WTC11 (cell line): ENCODE measurements at regions not wholly inside any gene's neighbourhood (a gene's known extent, or its start where the extent isn't known, plus 50 kb on each side); places are given as distances from the start of the nearest gene placed in this dataset.

ENCODE experiments used
- ATAC-seq: fragments of 200-7000 bp; cut with Tn5 transposase; 2 replicates; pipeline ENCODE4 v1.10.0; 2021; ENCODE audit warnings: mild to moderate bottlenecking, moderate library complexity
- CTCF ChIA-PET: fragments of 300-600 bp; sonication (Branson Sonifier 250); formaldehyde crosslinking; loops from one replicate; lab custom pipeline; 2021; ENCODE audit warnings: antibody characterized with exemption; lab: Charles Lee
- POLR2A ChIA-PET: fragments of 350-600 bp; sonication (Branson Sonifier 250); formaldehyde crosslinking; loops from one replicate; lab custom pipeline; 2021; ENCODE audit warnings: antibody characterized with exemption; lab: Charles Lee
- DNase-seq: peaks from one replicate; pipeline ENCODE4 v3.0.0; 2021; ENCODE audit warnings: low spot score
- H3K27ac Mint-ChIP-seq: 2 replicates; pipeline ENCODE4 v1.8.0; 2021; ENCODE audit warnings: mixed read lengths
- H3K27me3 Mint-ChIP-seq: 2 replicates; pipeline ENCODE4 v1.8.0; 2021; ENCODE audit warnings: low read depth, mild to moderate bottlenecking, moderate library complexity, mixed read lengths
- H3K36me3 Mint-ChIP-seq: 2 replicates; pipeline ENCODE4 v1.8.0; 2021; ENCODE audit warnings: mixed read lengths
- H3K4me1 Mint-ChIP-seq: 2 replicates; pipeline ENCODE4 v1.8.0; 2022; ENCODE audit warnings: mixed read lengths
- H3K4me3 Mint-ChIP-seq: 2 replicates; pipeline ENCODE4 v1.8.0; 2021; ENCODE audit warnings: mild to moderate bottlenecking, moderate library complexity, mixed read lengths
- H3K9me3 Mint-ChIP-seq: 2 replicates; pipeline ENCODE4 v1.8.0; 2021; ENCODE audit warnings: mixed read lengths
- ATF1 ChIP-seq: sonication (generic); formaldehyde crosslinking; IDR thresholded peaks from 2 replicates; pipeline ENCODE4 v1.8.1; 2023; ENCODE audit warnings: mild to moderate bottlenecking, moderate library complexity, missing genetic modification reagents
- CBFB ChIP-seq: sonication (generic); formaldehyde crosslinking; IDR thresholded peaks from 2 replicates; pipeline ENCODE4 v1.8.1; 2022; ENCODE audit warnings: mild to moderate bottlenecking, low read depth, missing genetic modification reagents
- CREM ChIP-seq: sonication (generic); formaldehyde crosslinking; IDR thresholded peaks from 2 replicates; pipeline ENCODE4 v1.8.1; 2022; ENCODE audit warnings: mild to moderate bottlenecking, missing genetic modification reagents, moderate library complexity
- ETV6 ChIP-seq: sonication (generic); formaldehyde crosslinking; IDR thresholded peaks from 2 replicates; pipeline ENCODE4 v1.8.1; 2022; ENCODE audit warnings: mild to moderate bottlenecking, missing genetic modification reagents
- FOXJ3 ChIP-seq: sonication (generic); formaldehyde crosslinking; IDR thresholded peaks from 2 replicates; pipeline ENCODE4 v1.9.0; 2021; ENCODE audit warnings: missing genetic modification reagents, mild to moderate bottlenecking, borderline replicate concordance
- GRHL2 ChIP-seq: fragments of 250-450 bp; sonication (Bioruptor Pico); IDR thresholded peaks from 2 replicates; pipeline ENCODE4 v1.8.0; 2022; ENCODE audit warnings: mild to moderate bottlenecking, moderate library complexity; ENCODE audit not compliant: insufficient replicate concordance, severe bottlenecking
- MXD4 ChIP-seq: fragments of 250-450 bp; sonication (Bioruptor Pico); IDR thresholded peaks from 2 replicates; pipeline ENCODE4 v1.8.0; 2021; ENCODE audit warnings: mild to moderate bottlenecking, moderate library complexity, borderline replicate concordance
- NFE2L1 ChIP-seq: sonication (generic); formaldehyde crosslinking; IDR thresholded peaks from 2 replicates; pipeline ENCODE4 v1.8.1; 2023; ENCODE audit warnings: missing genetic modification reagents
- NR1H2 ChIP-seq: sonication (generic); formaldehyde crosslinking; IDR thresholded peaks from 2 replicates; pipeline ENCODE4 v1.9.0; 2021; ENCODE audit warnings: mild to moderate bottlenecking, moderate library complexity, missing genetic modification reagents
- OVOL2 ChIP-seq: fragments of 250-450 bp; sonication (Bioruptor Pico); IDR thresholded peaks from 2 replicates; pipeline ENCODE4 v1.9.0; 2021; ENCODE audit warnings: mild to moderate bottlenecking, borderline replicate concordance
- PRDM15 ChIP-seq: sonication (generic); formaldehyde crosslinking; IDR thresholded peaks from 2 replicates; pipeline ENCODE4 v1.8.0; 2022; ENCODE audit warnings: missing genetic modification reagents
- PRRX2 ChIP-seq: fragments of 250-450 bp; sonication (Bioruptor Pico); IDR thresholded peaks from 2 replicates; pipeline ENCODE4 v1.8.0; 2021; ENCODE audit warnings: mild to moderate bottlenecking
- SMAD3 ChIP-seq: sonication (generic); formaldehyde crosslinking; IDR thresholded peaks from 2 replicates; pipeline ENCODE4 v1.8.0; 2022; ENCODE audit warnings: missing genetic modification reagents, mild to moderate bottlenecking, borderline replicate concordance
- SP1 ChIP-seq: sonication (generic); formaldehyde crosslinking; conservative IDR thresholded peaks from 2 replicates; pipeline ENCODE4 v1.8.1; 2022; ENCODE audit warnings: missing genetic modification reagents
- TEAD1 ChIP-seq: sonication (generic); formaldehyde crosslinking; IDR thresholded peaks from 2 replicates; pipeline ENCODE4 v1.8.0; 2022; ENCODE audit warnings: mild to moderate bottlenecking, missing genetic modification reagents
- TEAD4 ChIP-seq: sonication (generic); formaldehyde crosslinking; IDR thresholded peaks from 2 replicates; pipeline ENCODE4 v1.8.0; 2022; ENCODE audit warnings: mild to moderate bottlenecking, missing genetic modification reagents
- ZNF219 ChIP-seq: sonication (generic); formaldehyde crosslinking; IDR thresholded peaks from 2 replicates; pipeline ENCODE4 v1.8.0; 2023; ENCODE audit warnings: missing genetic modification reagents, mild to moderate bottlenecking, borderline replicate concordance
- ZNF232 ChIP-seq: sonication (generic); formaldehyde crosslinking; IDR thresholded peaks from 2 replicates; pipeline ENCODE4 v1.8.0; 2022; ENCODE audit warnings: mild to moderate bottlenecking, missing genetic modification reagents
- ZNF671 ChIP-seq: fragments of 250-450 bp; sonication (Bioruptor Pico); IDR thresholded peaks from 2 replicates; pipeline ENCODE4 v1.8.0; 2021; ENCODE audit warnings: mild to moderate bottlenecking
- TF ChIP-seq, protein P1 (sequence below): sonication (generic); formaldehyde crosslinking; conservative IDR thresholded peaks from 2 replicates; pipeline ENCODE4 v1.8.1; 2022; ENCODE audit warnings: mild to moderate bottlenecking, missing genetic modification reagents
- TF ChIP-seq, protein P2 (sequence below): sonication (generic); formaldehyde crosslinking; IDR thresholded peaks from 2 replicates; pipeline ENCODE4 v1.8.1; 2023; ENCODE audit warnings: mild to moderate bottlenecking, missing genetic modification reagents, borderline replicate concordance

DNA sequence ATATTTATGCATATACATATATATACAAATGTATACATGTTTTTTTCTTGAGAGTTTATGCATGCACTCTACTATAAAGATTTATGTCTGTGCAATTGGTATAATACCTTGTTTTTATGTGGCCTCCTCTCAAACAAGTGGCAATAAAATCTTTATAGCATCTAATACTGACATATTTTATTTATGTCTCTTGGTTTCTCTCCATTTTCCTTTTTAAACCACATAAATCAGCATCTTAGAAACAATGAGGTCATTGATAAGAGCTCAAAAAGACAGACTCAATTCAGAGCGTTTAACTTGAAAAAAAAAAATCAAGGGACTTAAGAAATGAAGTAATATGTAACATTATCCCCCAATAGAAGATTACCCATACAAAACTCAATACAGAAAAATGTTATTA lies 1442.2 kb upstream of the ALCAM start (continued):
- no peak for TF ChIP-seq PRDM15
- TF ChIP-seq ZNF232, result no peak
- no peak for TF ChIP-seq CREM (CRISPR knock-in tag)
- TF ChIP-seq NFE2L1 (CRISPR knock-in tag), result no peak
- TF ChIP-seq SP1 (CRISPR knock-in tag), result no peak
- no peak for TF ChIP-seq OVOL2 (CRISPR knock-in tag)
- no peak for TF ChIP-seq TEAD4 (CRISPR knock-in tag)
- TF ChIP-seq ATF1 (CRISPR knock-in tag), result no peak

- no peak for DNase-seq
- no peaks in the 10 kb centered on the region for H3K4me1 Mint-ChIP-seq
- CTCF ChIA-PET, result no interaction called here
- TF ChIP-seq NR1H2 (CRISPR knock-in tag) (no peak), ZNF219 (CRISPR knock-in tag) (no peak), SMAD3 (CRISPR knock-in tag) (no peak), FOXJ3 (CRISPR knock-in tag) (no peak), ZNF232 (no peak), CBFB (CRISPR knock-in tag) (no peak), ZNF671 (CRISPR knock-in tag) (no peak), GRHL2 (CRISPR knock-in tag) (no peak), PRRX2 (no peak), ETV6 (CRISPR knock-in tag) (no peak)
- TF ChIP-seq, protein P1, sequence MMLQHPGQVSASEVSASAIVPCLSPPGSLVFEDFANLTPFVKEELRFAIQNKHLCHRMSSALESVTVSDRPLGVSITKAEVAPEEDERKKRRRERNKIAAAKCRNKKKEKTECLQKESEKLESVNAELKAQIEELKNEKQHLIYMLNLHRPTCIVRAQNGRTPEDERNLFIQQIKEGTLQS (CRISPR knock-in tag), result no peak
- TF ChIP-seq, all 79 proteins: peak for 0
- H3K4me3 Mint-ChIP-seq, result no peak overlapping the region
- H3K27me3 Mint-ChIP-seq, result no peaks in the 10 kb centered on the region
- no peak for ATAC-seq
- H3K27ac Mint-ChIP-seq, result no peak overlapping the region
- H3K9me3 Mint-ChIP-seq, result peaks cover 2% of the 10 kb centered on the region; the same call in 1 of the 2 replicates
- H3K36me3 Mint-ChIP-seq, result no peaks in the 10 kb centered on the region
- POLR2A ChIA-PET, result no interaction called here
Measured at GRCh38 chr3:103926936-103927335, 1439.8 kb upstream of the ALCAM start.

GRCh38 chr3:103927896-103928295 lies 1438.8 kb upstream of the ALCAM start:
- Mint-ChIP-seq H3K4me3 (no peak overlapping the region), H3K9me3 (peaks cover 12% of the 10 kb centered on the region; the same call in 1 of the 2 replicates), H3K27ac (no peak overlapping the region), H3K36me3 (no peaks in the 10 kb centered on the region; the same call in 1 of the 2 replicates), H3K4me1 (no peaks in the 10 kb centered on the region)
- POLR2A ChIA-PET, result no interaction called here
- CTCF ChIA-PET, result no interaction called here
- TF ChIP-seq OVOL2 (CRISPR knock-in tag), result no peak
- TF ChIP-seq, protein P2, sequence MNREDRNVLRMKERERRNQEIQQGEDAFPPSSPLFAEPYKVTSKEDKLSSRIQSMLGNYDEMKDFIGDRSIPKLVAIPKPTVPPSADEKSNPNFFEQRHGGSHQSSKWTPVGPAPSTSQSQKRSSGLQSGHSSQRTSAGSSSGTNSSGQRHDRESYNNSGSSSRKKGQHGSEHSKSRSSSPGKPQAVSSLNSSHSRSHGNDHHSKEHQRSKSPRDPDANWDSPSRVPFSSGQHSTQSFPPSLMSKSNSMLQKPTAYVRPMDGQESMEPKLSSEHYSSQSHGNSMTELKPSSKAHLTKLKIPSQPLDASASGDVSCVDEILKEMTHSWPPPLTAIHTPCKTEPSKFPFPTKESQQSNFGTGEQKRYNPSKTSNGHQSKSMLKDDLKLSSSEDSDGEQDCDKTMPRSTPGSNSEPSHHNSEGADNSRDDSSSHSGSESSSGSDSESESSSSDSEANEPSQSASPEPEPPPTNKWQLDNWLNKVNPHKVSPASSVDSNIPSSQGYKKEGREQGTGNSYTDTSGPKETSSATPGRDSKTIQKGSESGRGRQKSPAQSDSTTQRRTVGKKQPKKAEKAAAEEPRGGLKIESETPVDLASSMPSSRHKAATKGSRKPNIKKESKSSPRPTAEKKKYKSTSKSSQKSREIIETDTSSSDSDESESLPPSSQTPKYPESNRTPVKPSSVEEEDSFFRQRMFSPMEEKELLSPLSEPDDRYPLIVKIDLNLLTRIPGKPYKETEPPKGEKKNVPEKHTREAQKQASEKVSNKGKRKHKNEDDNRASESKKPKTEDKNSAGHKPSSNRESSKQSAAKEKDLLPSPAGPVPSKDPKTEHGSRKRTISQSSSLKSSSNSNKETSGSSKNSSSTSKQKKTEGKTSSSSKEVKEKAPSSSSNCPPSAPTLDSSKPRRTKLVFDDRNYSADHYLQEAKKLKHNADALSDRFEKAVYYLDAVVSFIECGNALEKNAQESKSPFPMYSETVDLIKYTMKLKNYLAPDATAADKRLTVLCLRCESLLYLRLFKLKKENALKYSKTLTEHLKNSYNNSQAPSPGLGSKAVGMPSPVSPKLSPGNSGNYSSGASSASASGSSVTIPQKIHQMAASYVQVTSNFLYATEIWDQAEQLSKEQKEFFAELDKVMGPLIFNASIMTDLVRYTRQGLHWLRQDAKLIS (CRISPR knock-in tag), result no peak
- TF ChIP-seq MXD4 (CRISPR knock-in tag), result no peak
- TF ChIP-seq TEAD1 (CRISPR knock-in tag), result no peak
- TF ChIP-seq, all 79 proteins: peak for 0
- H3K27me3 Mint-ChIP-seq, result no peaks in the 10 kb centered on the region
- DNase-seq (no peak), ATAC-seq (no peak)
